Breast epithelium (tissue), 4 donors: ENCODE measurements at regions not wholly inside any gene's neighbourhood (a gene's known extent, or its start where the extent isn't known, plus 50 kb on each side); places are given as distances from the start of the nearest gene placed in this dataset.
A peak's percentile ranks its signal among the peaks of the same experiment; 100 is the strongest.

ENCODE experiments used
- DNase-seq, 2 donors: peaks; one replicate each; pipeline ENCODE4 v3.0.0-alpha.2; 2019; ENCODE audit warnings: low spot score in 2 of 2
- H3K27ac ChIP-seq, 2 donors: fragments of 200-600 bp; sonication (generic) in 1 of 2; one replicate each; pipeline ENCODE4 v1.5.1; 2016 to 2019; ENCODE audit warnings: mild to moderate bottlenecking in 1 of 2
- H3K27me3 ChIP-seq, 2 donors: fragments of 200-600 bp; sonication (generic) in 1 of 2; one replicate each; pipeline versions ENCODE4 v1.5.1 to v1.6.0; 2017 to 2019; ENCODE audit warnings: control low read depth in 1 of 2, mild to moderate bottlenecking in 1 of 2
- H3K36me3 ChIP-seq: fragments of 200-600 bp; one replicate; pipeline ENCODE4 v1.5.1; 2019
- H3K4me1 ChIP-seq, 2 donors: fragments of 200-600 bp; sonication (generic); one replicate each; pipeline ENCODE4 v1.5.1; 2016 to 2019; ENCODE audit warnings: control low read depth in 1 of 2
- H3K4me3 ChIP-seq, 3 donors: fragments of 200-600 bp; sonication (generic); 1 replicate in 2 of 3; 2 replicates in 1 of 3; pipeline ENCODE4 v1.5.1; 2016 to 2019; ENCODE audit warnings: mild to moderate bottlenecking in 3 of 3, moderate library complexity in 2 of 3
- H3K9me3 ChIP-seq, 2 donors: fragments of 200-600 bp; sonication (generic) in 1 of 2; one replicate each; pipeline ENCODE4 v1.5.1; 2016 to 2019; ENCODE audit warnings: control low read depth in 1 of 2
- POLR2A ChIP-seq: fragments of 450-650 bp; IDR thresholded peaks from one replicate; pipeline ENCODE4 v1.6.1; 2016; ENCODE audit warnings: antibody characterized with exemption, mild to moderate bottlenecking, moderate library complexity
- POLR2AphosphoS5 ChIP-seq, 3 donors: sonication (generic); formaldehyde crosslinking; IDR thresholded peaks; one replicate each; pipeline ENCODE4 v1.6.1; 2017; ENCODE audit warnings: antibody characterized with exemption in 3 of 3
- intact Hi-C: fragments of 100-400 bp; cut with DNase I; formaldehyde crosslinking; loops from one replicate; pipeline ENCODE4 v1.15.1; 2023; ENCODE audit warnings: low total_unique reads
- TF ChIP-seq, protein P1 (sequence below), 3 donors: fragments of 450-650 bp; IDR thresholded peaks; one replicate each; pipeline ENCODE4 v1.5.1; 2016 to 2017; ENCODE audit warnings: antibody characterized with exemption in 3 of 3, mild to moderate bottlenecking in 3 of 3, moderate library complexity in 3 of 3

- Histone ChIP-seq H3K27ac (no peak overlapping the region), H3K9me3 (no peaks in the 10 kb centered on the region), H3K4me3 (no peak overlapping the region), H3K36me3 (no peaks in the 10 kb centered on the region), H3K27me3 (no peaks in the 10 kb centered on the region), H3K4me1 (no peaks in the 10 kb centered on the region)
- no peak for DNase-seq
- TF ChIP-seq, protein P1, sequence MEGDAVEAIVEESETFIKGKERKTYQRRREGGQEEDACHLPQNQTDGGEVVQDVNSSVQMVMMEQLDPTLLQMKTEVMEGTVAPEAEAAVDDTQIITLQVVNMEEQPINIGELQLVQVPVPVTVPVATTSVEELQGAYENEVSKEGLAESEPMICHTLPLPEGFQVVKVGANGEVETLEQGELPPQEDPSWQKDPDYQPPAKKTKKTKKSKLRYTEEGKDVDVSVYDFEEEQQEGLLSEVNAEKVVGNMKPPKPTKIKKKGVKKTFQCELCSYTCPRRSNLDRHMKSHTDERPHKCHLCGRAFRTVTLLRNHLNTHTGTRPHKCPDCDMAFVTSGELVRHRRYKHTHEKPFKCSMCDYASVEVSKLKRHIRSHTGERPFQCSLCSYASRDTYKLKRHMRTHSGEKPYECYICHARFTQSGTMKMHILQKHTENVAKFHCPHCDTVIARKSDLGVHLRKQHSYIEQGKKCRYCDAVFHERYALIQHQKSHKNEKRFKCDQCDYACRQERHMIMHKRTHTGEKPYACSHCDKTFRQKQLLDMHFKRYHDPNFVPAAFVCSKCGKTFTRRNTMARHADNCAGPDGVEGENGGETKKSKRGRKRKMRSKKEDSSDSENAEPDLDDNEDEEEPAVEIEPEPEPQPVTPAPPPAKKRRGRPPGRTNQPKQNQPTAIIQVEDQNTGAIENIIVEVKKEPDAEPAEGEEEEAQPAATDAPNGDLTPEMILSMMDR (IDR thresholded peaks at IDR 0.05) = no peak
- no peak for TF ChIP-seq POLR2A
- TF ChIP-seq POLR2AphosphoS5 (IDR thresholded peaks at IDR 0.05) = no peak
- intact Hi-C loops = no loop called here
Observed at GRCh38 chr3:87336761-87337160, 60.4 kb upstream of the POU1F1 start.

DNA sequence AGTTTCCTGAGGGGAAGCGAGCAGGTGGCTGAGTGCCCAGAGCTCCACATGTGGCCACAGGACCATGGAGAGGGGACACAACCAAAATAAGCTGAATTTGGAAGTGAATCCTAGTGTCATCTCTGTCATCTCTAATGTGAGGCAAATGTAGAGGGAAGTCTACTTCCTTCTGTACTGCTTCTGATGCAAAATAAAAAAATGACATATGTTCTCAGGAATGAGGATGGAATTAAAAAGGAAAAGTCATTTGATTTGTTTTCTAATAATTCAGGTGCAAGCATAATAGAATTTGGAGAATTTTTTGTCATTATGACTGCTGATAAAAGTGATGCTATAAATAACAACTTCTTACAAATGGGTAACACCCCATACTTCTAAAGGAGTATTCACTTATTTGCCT, 59.5 kb upstream of the POU1F1 start:
- TF ChIP-seq POLR2AphosphoS5 (IDR thresholded peaks at IDR 0.05) (no peak), POLR2A (no peak)
- TF ChIP-seq, protein P1 (IDR thresholded peaks at IDR 0.05) = no peak

GRCh38 chr3:87333393-87333892, 57.1 kb upstream of the POU1F1 start:
- DNase-seq = no peak
- no peaks in the 10 kb centered on the region for H3K4me1 ChIP-seq
- H3K27ac ChIP-seq = peak overlapping the region; percentile 4 to 30
- no peaks in the 10 kb centered on the region for H3K36me3 ChIP-seq
- H3K9me3 ChIP-seq = no peaks in the 10 kb centered on the region
- no peaks in the 10 kb centered on the region for H3K27me3 ChIP-seq
- intact Hi-C loops = no loop called here
- no peak overlapping the region for H3K4me3 ChIP-seq
- TF ChIP-seq POLR2A = no peak
- TF ChIP-seq POLR2AphosphoS5 (IDR thresholded peaks at IDR 0.05) = no peak
- TF ChIP-seq, protein P1 (IDR thresholded peaks at IDR 0.05) = no peak

More for the DNA sequence above, 59.5 kb upstream of the POU1F1 start:
- Histone ChIP-seq H3K36me3 (no peaks in the 10 kb centered on the region), H3K27me3 (no peaks in the 10 kb centered on the region), H3K27ac (no peak overlapping the region), H3K4me3 (no peak overlapping the region), H3K4me1 (no peaks in the 10 kb centered on the region), H3K9me3 (no peaks in the 10 kb centered on the region)
- no peak for DNase-seq
- intact Hi-C loops = no loop called here

GRCh38 chr3:87332789-87333188, 56.4 kb upstream of the POU1F1 start:
- intact Hi-C loops = no loop called here
- Histone ChIP-seq H3K9me3 (no peaks in the 10 kb centered on the region), H3K36me3 (no peaks in the 10 kb centered on the region), H3K4me3 (no peak overlapping the region), H3K4me1 (no peaks in the 10 kb centered on the region), H3K27ac (no peak overlapping the region), H3K27me3 (no peaks in the 10 kb centered on the region)
- TF ChIP-seq POLR2A (no peak), POLR2AphosphoS5 (IDR thresholded peaks at IDR 0.05) (no peak)
- TF ChIP-seq, protein P1 (IDR thresholded peaks at IDR 0.05) = no peak
- no peak for DNase-seq

DNA sequence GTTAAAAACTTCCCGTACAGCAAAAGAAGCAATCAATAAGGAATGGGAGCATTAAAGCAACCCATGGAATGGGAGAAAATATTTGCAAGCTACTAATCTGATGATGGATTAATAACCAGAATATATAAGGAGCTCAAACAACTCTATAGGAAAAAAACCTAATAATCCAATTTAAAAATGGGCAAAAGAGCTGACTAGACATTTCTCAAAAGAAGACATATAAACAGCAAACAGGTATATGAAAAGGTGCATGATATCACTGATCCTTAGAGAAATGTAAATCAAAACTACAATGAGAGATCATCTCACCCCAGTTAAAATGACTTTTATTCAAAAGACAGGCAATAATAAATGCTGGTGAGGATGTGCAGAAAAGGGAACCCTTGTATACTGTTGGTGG, 52.7 kb upstream of the POU1F1 start:
- no peaks in the 10 kb centered on the region for H3K27me3 ChIP-seq
- no peak overlapping the region for H3K4me3 ChIP-seq
- no peak overlapping the region for H3K27ac ChIP-seq
- H3K4me1 ChIP-seq = no peaks in the 10 kb centered on the region
- TF ChIP-seq, protein P1 (IDR thresholded peaks at IDR 0.05) = no peak
- no peak for TF ChIP-seq POLR2A
- no peak for TF ChIP-seq POLR2AphosphoS5 (IDR thresholded peaks at IDR 0.05)
- no peak for DNase-seq
- H3K9me3 ChIP-seq = no peaks in the 10 kb centered on the region
- no peaks in the 10 kb centered on the region for H3K36me3 ChIP-seq
- intact Hi-C loops = no loop called here
